GM12892 (cell line): ENCODE measurements at regions not wholly inside any gene's neighbourhood (a gene's known extent, or its start where the extent isn't known, plus 50 kb on each side); places are given as distances from the start of the nearest gene placed in this dataset.

Experiments
- POLR2A ChIP-seq: IDR thresholded peaks from 2 replicates; pipeline ENCODE4 v1.6.1; 2011; ENCODE audit warnings: low read depth, low read length, control low read depth
- TAF1 ChIP-seq: IDR thresholded peaks from 2 replicates; pipeline ENCODE4 v1.6.1; 2011; ENCODE audit warnings: low read depth, mild to moderate bottlenecking, control low read depth, low read length, borderline replicate concordance

DNA sequence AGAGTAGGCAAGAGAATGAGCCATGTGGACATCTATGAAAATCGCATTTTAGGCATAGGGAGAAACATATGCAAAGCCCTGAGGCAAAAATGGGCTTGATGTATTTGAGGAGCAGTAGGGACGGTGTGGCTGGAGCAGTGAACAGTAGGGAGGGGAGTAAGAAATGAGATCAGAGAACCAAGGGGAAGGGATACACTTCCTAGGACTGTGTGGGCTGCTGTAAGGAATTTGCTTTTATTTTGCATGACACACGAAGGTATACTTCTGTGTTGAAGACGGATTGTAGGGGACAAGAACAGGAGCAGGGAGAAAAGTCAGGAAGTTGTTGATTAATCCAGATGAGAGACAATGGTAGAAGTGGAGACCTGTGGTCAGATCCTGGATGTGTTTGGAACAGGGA is 572.1 kb downstream of the JRKL start:
- TF ChIP-seq TAF1 (no peak), POLR2A (no peak)
